NB4 (cell line): ENCODE measurements at regions not wholly inside any gene's neighbourhood (a gene's known extent, or its start where the extent isn't known, plus 50 kb on each side); places are given as distances from the start of the nearest gene placed in this dataset.

Experiments
- MAX ChIP-seq: IDR thresholded peaks from 2 replicates; pipeline ENCODE4 v1.6.1; 2011; ENCODE audit warnings: low read depth, low read length
- MYC ChIP-seq: IDR thresholded peaks from 2 replicates; pipeline ENCODE4 v1.6.1; 2011; ENCODE audit warnings: low read depth, low read length
- POLR2A ChIP-seq: IDR thresholded peaks from 2 replicates; pipeline ENCODE4 v1.6.1; 2011; ENCODE audit warnings: mild to moderate bottlenecking; ENCODE audit not compliant: insufficient read length; ENCODE audit errors: extremely low read depth
- TF ChIP-seq, protein P1 (sequence below): IDR thresholded peaks from one replicate; pipeline ENCODE4 v1.5.1; 2012; ENCODE audit warnings: low read depth, low read length

DNA sequence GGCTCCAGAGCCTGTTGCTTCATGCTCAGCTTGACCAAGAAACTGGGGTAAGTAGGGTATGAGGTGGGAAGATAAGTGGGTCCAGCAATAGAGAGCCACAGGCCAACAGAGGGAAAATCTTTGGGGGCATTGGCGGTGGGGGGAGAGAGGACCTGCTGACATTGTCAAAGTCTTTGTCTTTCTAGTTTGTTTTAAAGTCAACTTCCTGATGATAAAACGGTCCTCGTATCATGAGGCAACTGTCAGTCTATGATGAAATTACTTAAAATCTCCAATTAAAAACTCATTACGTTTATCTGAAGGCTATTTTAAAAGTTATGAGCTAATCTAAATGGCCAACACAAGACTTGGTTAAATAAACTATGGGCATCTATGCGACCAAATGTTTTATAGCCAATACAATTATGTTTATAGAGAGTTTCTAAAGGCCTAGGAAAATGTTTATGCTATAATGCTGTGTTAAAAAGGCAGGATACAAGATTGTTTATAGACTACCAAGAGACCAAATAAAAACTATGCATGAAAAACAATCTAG, 84.4 kb upstream of the CD28 start:
- TF ChIP-seq, protein P1, sequence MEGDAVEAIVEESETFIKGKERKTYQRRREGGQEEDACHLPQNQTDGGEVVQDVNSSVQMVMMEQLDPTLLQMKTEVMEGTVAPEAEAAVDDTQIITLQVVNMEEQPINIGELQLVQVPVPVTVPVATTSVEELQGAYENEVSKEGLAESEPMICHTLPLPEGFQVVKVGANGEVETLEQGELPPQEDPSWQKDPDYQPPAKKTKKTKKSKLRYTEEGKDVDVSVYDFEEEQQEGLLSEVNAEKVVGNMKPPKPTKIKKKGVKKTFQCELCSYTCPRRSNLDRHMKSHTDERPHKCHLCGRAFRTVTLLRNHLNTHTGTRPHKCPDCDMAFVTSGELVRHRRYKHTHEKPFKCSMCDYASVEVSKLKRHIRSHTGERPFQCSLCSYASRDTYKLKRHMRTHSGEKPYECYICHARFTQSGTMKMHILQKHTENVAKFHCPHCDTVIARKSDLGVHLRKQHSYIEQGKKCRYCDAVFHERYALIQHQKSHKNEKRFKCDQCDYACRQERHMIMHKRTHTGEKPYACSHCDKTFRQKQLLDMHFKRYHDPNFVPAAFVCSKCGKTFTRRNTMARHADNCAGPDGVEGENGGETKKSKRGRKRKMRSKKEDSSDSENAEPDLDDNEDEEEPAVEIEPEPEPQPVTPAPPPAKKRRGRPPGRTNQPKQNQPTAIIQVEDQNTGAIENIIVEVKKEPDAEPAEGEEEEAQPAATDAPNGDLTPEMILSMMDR = no peak
- no peak for TF ChIP-seq POLR2A
- TF ChIP-seq MAX = no peak
- TF ChIP-seq MYC = no peak
